Trophoblast cell (in vitro differentiated cells and primary cell): ENCODE measurements at regions not wholly inside any gene's neighbourhood (a gene's known extent, or its start where the extent isn't known, plus 50 kb on each side); places are given as distances from the start of the nearest gene placed in this dataset.

Experiments
- DNase-seq, 2 donors: peaks; one replicate each; pipeline ENCODE4 v3.0.0-alpha.2; 2016
- H2AFZ ChIP-seq: 2 replicates; pipeline ENCODE4 v1.6.1; 2013; ENCODE audit warnings: low read length, moderate library complexity, mild to moderate bottlenecking; ENCODE audit not compliant: insufficient read depth, poor library complexity
- H2AK5ac ChIP-seq: 2 replicates; pipeline ENCODE4 v1.6.1; 2013; ENCODE audit warnings: mild to moderate bottlenecking, low read length
- H2BK120ac ChIP-seq: 2 replicates; pipeline ENCODE4 v1.6.1; 2013; ENCODE audit warnings: low read length, mild to moderate bottlenecking, moderate library complexity; ENCODE audit not compliant: insufficient read depth, poor library complexity
- H2BK12ac ChIP-seq: 2 replicates; pipeline ENCODE4 v1.6.1; 2013; ENCODE audit warnings: mild to moderate bottlenecking, low read length, moderate library complexity
- H2BK5ac ChIP-seq: 2 replicates; pipeline ENCODE4 v1.6.1; 2013; ENCODE audit warnings: low read length, low read depth, moderate library complexity, mild to moderate bottlenecking; ENCODE audit not compliant: poor library complexity
- H3K14ac ChIP-seq: 2 replicates; pipeline ENCODE4 v1.6.1; 2013; ENCODE audit warnings: mild to moderate bottlenecking, low read length
- H3K18ac ChIP-seq: 2 replicates; pipeline ENCODE4 v1.6.1; 2013; ENCODE audit warnings: mild to moderate bottlenecking, low read length
- H3K23ac ChIP-seq: 2 replicates; pipeline ENCODE4 v1.6.1; 2013; ENCODE audit warnings: low read length
- H3K27ac ChIP-seq: 2 replicates; pipeline ENCODE4 v1.5.1; 2013; ENCODE audit warnings: low read depth, mild to moderate bottlenecking, inconsistent platforms, low read length, moderate library complexity
- H3K27me3 ChIP-seq: 2 replicates; pipeline ENCODE4 v1.6.1; 2013; ENCODE audit warnings: inconsistent platforms, mild to moderate bottlenecking, low read length, moderate library complexity; ENCODE audit not compliant: insufficient read depth
- H3K36me3 ChIP-seq, 2 experiments: 1 replicate in 1 of 2; 2 replicates in 1 of 2; pipeline ENCODE4 v1.6.1; 2013; ENCODE audit warnings: low read length in 2 of 2, mild to moderate bottlenecking in 2 of 2, moderate library complexity in 1 of 2; ENCODE audit not compliant: insufficient read depth in 2 of 2, control insufficient read depth in 1 of 2
- H3K4ac ChIP-seq: 2 replicates; pipeline ENCODE4 v1.6.1; 2013; ENCODE audit warnings: low read depth, mild to moderate bottlenecking, low read length, moderate library complexity
- H3K4me1 ChIP-seq, 2 experiments: 1 replicate in 1 of 2; 2 replicates in 1 of 2; pipeline ENCODE4 v1.6.1; 2013; ENCODE audit warnings: low read length in 2 of 2, mild to moderate bottlenecking in 2 of 2, moderate library complexity in 1 of 2; ENCODE audit not compliant: insufficient read depth in 2 of 2, control insufficient read depth in 1 of 2
- H3K4me2 ChIP-seq: 2 replicates; pipeline ENCODE4 v1.6.1; 2013; ENCODE audit warnings: inconsistent platforms, mild to moderate bottlenecking, low read length, moderate library complexity
- H3K4me3 ChIP-seq: 2 replicates; pipeline ENCODE4 v1.5.1; 2013; ENCODE audit warnings: mild to moderate bottlenecking, low read depth, low read length, inconsistent platforms
- H3K79me1 ChIP-seq: one replicate; pipeline ENCODE4 v1.6.1; 2013; ENCODE audit warnings: low read length
- H3K79me2 ChIP-seq: 2 replicates; pipeline ENCODE4 v1.6.1; 2013; ENCODE audit warnings: low read length, mild to moderate bottlenecking; ENCODE audit not compliant: control insufficient read depth, insufficient read depth, poor library complexity
- H3K9ac ChIP-seq: 2 replicates; pipeline ENCODE4 v1.6.1; 2013; ENCODE audit warnings: mild to moderate bottlenecking, low read length
- H3K9me3 ChIP-seq: 2 replicates; pipeline ENCODE4 v1.6.1; 2013; ENCODE audit warnings: low read depth, mild to moderate bottlenecking, control low read depth, inconsistent platforms, low read length; ENCODE audit not compliant: insufficient read depth
- H4K12ac ChIP-seq: 2 replicates; pipeline ENCODE4 v1.6.1; 2013; ENCODE audit warnings: low read depth, mild to moderate bottlenecking, low read length, moderate library complexity
- H4K8ac ChIP-seq: 2 replicates; pipeline ENCODE4 v1.6.1; 2013; ENCODE audit warnings: low read depth, mild to moderate bottlenecking, low read length, moderate library complexity
- H4K91ac ChIP-seq: one replicate; pipeline ENCODE4 v1.6.1; 2013; ENCODE audit warnings: low read depth, mild to moderate bottlenecking, low read length, moderate library complexity
- WGBS: extraction: QIAGEN DNeasy Blood & Tissue Kit; methylation state at CpG from one replicate; pipeline ENCODE4 v1.1.7; 2013; ENCODE audit warnings: missing lambda C conversion rate; ENCODE audit not compliant: insufficient read length, insufficient coverage; ENCODE audit errors: extremely low coverage; 5-methylcytosine and 5-hydroxymethylcytosine counted together

GRCh38 chr2:226251661-226252060, 548.0 kb downstream of the IRS1 start:
- no peaks in the 10 kb centered on the region for H3K79me2 ChIP-seq
- H3K9ac ChIP-seq, result no peak overlapping the region
- H2BK12ac ChIP-seq, result no peak overlapping the region
- H3K36me3 ChIP-seq, result no peaks in the 10 kb centered on the region
- no peaks in the 10 kb centered on the region for H3K27me3 ChIP-seq
- DNase-seq, result no peak
- no peak overlapping the region for H3K4me3 ChIP-seq
- H4K91ac ChIP-seq, result no peak overlapping the region
- no peak overlapping the region for H2AFZ ChIP-seq
- no peaks in the 10 kb centered on the region for H3K79me1 ChIP-seq
- no peak overlapping the region for H4K8ac ChIP-seq
- H4K12ac ChIP-seq, result no peak overlapping the region
- H3K27ac ChIP-seq, result no peak overlapping the region
- H2BK5ac ChIP-seq, result no peak overlapping the region
- H3K23ac ChIP-seq, result no peak overlapping the region
- no peak overlapping the region for H3K18ac ChIP-seq
- H3K9me3 ChIP-seq, result no peaks in the 10 kb centered on the region
- no peak overlapping the region for H2BK120ac ChIP-seq
- no peak overlapping the region for H2AK5ac ChIP-seq
- no peak overlapping the region for H3K4ac ChIP-seq
- WGBS, result no CpG with 5 or more reads among the region's 2 CpGs
- no peaks in the 10 kb centered on the region for H3K4me1 ChIP-seq
- H3K14ac ChIP-seq, result no peak overlapping the region
- no peak overlapping the region for H3K4me2 ChIP-seq

GRCh38 chr2:226247289-226248275, 552.0 kb downstream of the IRS1 start:
- no peak overlapping the region for H3K18ac ChIP-seq

GRCh38 chr2:226234187-226234586, 565.4 kb downstream of the IRS1 start:
- Histone ChIP-seq H3K27me3 (no peaks in the 10 kb centered on the region), H4K12ac (no peak overlapping the region), H3K4me3 (no peak overlapping the region), H3K79me1 (no peaks in the 10 kb centered on the region), H3K79me2 (no peaks in the 10 kb centered on the region), H3K4ac (no peak overlapping the region), H3K27ac (no peak overlapping the region), H3K36me3 (no peaks in the 10 kb centered on the region), H3K23ac (no peak overlapping the region), H4K91ac (no peak overlapping the region), H2AK5ac (no peak overlapping the region), H3K14ac (no peak overlapping the region), H3K9ac (no peak overlapping the region), H2AFZ (no peak overlapping the region), H2BK12ac (no peak overlapping the region), H2BK5ac (no peak overlapping the region), H3K4me2 (no peak overlapping the region), H3K9me3 (no peaks in the 10 kb centered on the region), H3K18ac (no peak overlapping the region), H3K4me1 (no peaks in the 10 kb centered on the region), H2BK120ac (no peak overlapping the region), H4K8ac (no peak overlapping the region)
- no CpG with 5 or more reads among the region's 2 CpGs for WGBS
- no peak for DNase-seq

More at GRCh38 chr2:226247289-226248275, 552.0 kb downstream of the IRS1 start:
- H4K8ac ChIP-seq, result no peak overlapping the region
- H3K4me3 ChIP-seq, result no peak overlapping the region
- H2BK120ac ChIP-seq, result no peak overlapping the region
- H3K4me1 ChIP-seq, result no peaks in the 10 kb centered on the region
- H4K12ac ChIP-seq, result no peak overlapping the region
- no peak overlapping the region for H2AFZ ChIP-seq
- no peak overlapping the region for H3K9ac ChIP-seq
- H3K14ac ChIP-seq, result no peak overlapping the region
- no peak overlapping the region for H4K91ac ChIP-seq
- no peak overlapping the region for H3K4me2 ChIP-seq
- H3K79me1 ChIP-seq, result no peaks in the 10 kb centered on the region
- H2BK12ac ChIP-seq, result no peak overlapping the region
- no peaks in the 10 kb centered on the region for H3K36me3 ChIP-seq
- H2BK5ac ChIP-seq, result no peak overlapping the region
- H3K9me3 ChIP-seq, result no peaks in the 10 kb centered on the region
- no peak for DNase-seq
- H3K27ac ChIP-seq, result no peak overlapping the region
- no peak overlapping the region for H2AK5ac ChIP-seq
- WGBS, result no CpG with 5 or more reads among the region's 3 CpGs
- no peaks in the 10 kb centered on the region for H3K27me3 ChIP-seq
- no peaks in the 10 kb centered on the region for H3K79me2 ChIP-seq
- no peak overlapping the region for H3K4ac ChIP-seq
- no peak overlapping the region for H3K23ac ChIP-seq

GRCh38 chr2:226233388-226233787, 566.2 kb downstream of the IRS1 start:
- Histone ChIP-seq H2BK12ac (no peak overlapping the region), H3K27me3 (no peaks in the 10 kb centered on the region), H3K79me2 (no peaks in the 10 kb centered on the region), H3K79me1 (no peaks in the 10 kb centered on the region), H3K27ac (no peak overlapping the region), H3K4me2 (no peak overlapping the region), H3K4me3 (no peak overlapping the region), H3K18ac (no peak overlapping the region), H3K9me3 (no peaks in the 10 kb centered on the region), H3K9ac (no peak overlapping the region), H3K14ac (no peak overlapping the region), H2BK5ac (no peak overlapping the region), H4K8ac (no peak overlapping the region), H3K4ac (no peak overlapping the region), H3K23ac (no peak overlapping the region), H4K91ac (no peak overlapping the region), H3K36me3 (no peaks in the 10 kb centered on the region), H3K4me1 (no peaks in the 10 kb centered on the region), H2AK5ac (no peak overlapping the region), H4K12ac (no peak overlapping the region), H2BK120ac (no peak overlapping the region), H2AFZ (no peak overlapping the region)
- no peak for DNase-seq
